B cell (primary cell): ENCODE measurements at regions not wholly inside any gene's neighbourhood (a gene's known extent, or its start where the extent isn't known, plus 50 kb on each side); places are given as distances from the start of the nearest gene placed in this dataset.

Experiments
- ATAC-seq: fragments of 200-7000 bp; cut with Tn5 transposase; one replicate; pipeline ENCODE4 v1.10.0; 2021; ENCODE audit warnings: low read depth, mild to moderate bottlenecking, moderate number of reproducible peaks, moderate library complexity
- CTCF ChIA-PET: fragments of 350-600 bp; sonication (Branson Sonifier 250); formaldehyde crosslinking; loops from one replicate; lab custom pipeline; 2021; ENCODE audit warnings: antibody characterized with exemption, inconsistent platforms; lab: Charles Lee
- POLR2A ChIA-PET: fragments of 350-600 bp; sonication (Branson Sonifier 250); formaldehyde crosslinking; loops from one replicate; lab custom pipeline; 2021; ENCODE audit warnings: antibody characterized with exemption; lab: Charles Lee
- DNase-seq: peaks from one replicate; pipeline ENCODE4 v3.0.0; 2013
- H2AFZ ChIP-seq: 2 replicates; pipeline ENCODE4 v1.6.1; 2012; ENCODE audit warnings: mild to moderate bottlenecking, low read depth, low read length; ENCODE audit not compliant: insufficient read depth, poor library complexity, severe bottlenecking
- H3K27ac ChIP-seq, 2 donors: 1 replicate in 1 of 2; 2 replicates in 1 of 2; pipeline ENCODE4 v1.5.1; 2012 to 2013; ENCODE audit warnings: low read length in 2 of 2, mild to moderate bottlenecking in 2 of 2, moderate library complexity in 1 of 2
- H3K27me3 ChIP-seq, 4 experiments: fragments of 200-600 bp in 1 of 4; sonication (generic) in 1 of 4; replicated peaks in 1 of 4; 1 replicate in 2 of 4; 2 replicates in 2 of 4; pipeline versions ENCODE4 v1.6.1 to v1.7.0; 2013 to 2016; ENCODE audit warnings: low read length in 3 of 4, mild to moderate bottlenecking in 2 of 4, mixed read lengths in 1 of 4, moderate library complexity in 1 of 4; ENCODE audit not compliant: insufficient read depth in 4 of 4, control insufficient read depth in 3 of 4; ENCODE audit errors: control extremely low read depth in 1 of 4
- H3K36me3 ChIP-seq, 2 experiments: replicated peaks in 1 of 2; 1 replicate in 1 of 2; 2 replicates in 1 of 2; pipeline versions ENCODE4 v1.6.1 to v1.7.1; 2013; ENCODE audit warnings: low read length in 1 of 2; ENCODE audit not compliant: insufficient read depth in 2 of 2, control insufficient read depth in 1 of 2; ENCODE audit errors: control extremely low read depth in 1 of 2, extremely low read depth in 1 of 2
- H3K4me1 ChIP-seq, 2 donors: fragments of 200-600 bp in 1 of 2; sonication (generic) in 1 of 2; 1 replicate in 1 of 2; 2 replicates in 1 of 2; pipeline versions ENCODE4 v1.5.1 to v1.6.1; 2013 to 2017; ENCODE audit warnings: low read length in 2 of 2; ENCODE audit not compliant: control insufficient read depth in 2 of 2, insufficient read depth in 2 of 2
- H3K4me2 ChIP-seq: replicated peaks from 2 replicates; pipeline ENCODE3; 2012; ENCODE audit warnings: mild to moderate bottlenecking, low read depth, low read length; ENCODE audit not compliant: poor library complexity, severe bottlenecking
- H3K4me3 ChIP-seq, 5 experiments: fragments of 200-600 bp in 1 of 5; sonication (generic) in 1 of 5; 1 replicate in 3 of 5; 2 replicates in 2 of 5; pipeline versions ENCODE4 v1.5.1 to v1.7.0; 2011 to 2016; ENCODE audit warnings: low read length in 4 of 5, mild to moderate bottlenecking in 4 of 5, low read depth in 2 of 5, control low read depth in 1 of 5, moderate library complexity in 1 of 5; ENCODE audit not compliant: insufficient read depth in 1 of 5; ENCODE audit errors: control extremely low read depth in 1 of 5, extremely low read depth in 1 of 5
- H3K79me2 ChIP-seq: fragments of 200-600 bp; sonication (generic); one replicate; pipeline ENCODE4 v1.6.0; 2016; ENCODE audit warnings: low read length; ENCODE audit not compliant: control insufficient read depth, insufficient read depth
- H3K9ac ChIP-seq: fragments of 200-600 bp; sonication (generic); 2 replicates; pipeline ENCODE4 v1.6.1; 2017; ENCODE audit warnings: mild to moderate bottlenecking, low read length, moderate library complexity
- H3K9me3 ChIP-seq, 3 donors: one replicate each; pipeline versions ENCODE4 v1.6.1 to v1.7.1; 2013; ENCODE audit warnings: low read length in 2 of 3; ENCODE audit not compliant: control insufficient read depth in 2 of 3, insufficient read depth in 1 of 3; ENCODE audit errors: control extremely low read depth in 1 of 3
- H4K20me1 ChIP-seq: 2 replicates; pipeline ENCODE4 v1.6.0; 2012; ENCODE audit warnings: mild to moderate bottlenecking, low read length; ENCODE audit not compliant: insufficient read depth, control insufficient read depth, poor library complexity, severe bottlenecking
- H3K27ac Mint-ChIP-seq: one replicate; pipeline ENCODE4 v1.8.0; 2021; ENCODE audit warnings: mixed read lengths
- H3K27me3 Mint-ChIP-seq: one replicate; pipeline ENCODE4 v1.8.0; 2021; ENCODE audit warnings: mixed read lengths
- H3K4me1 Mint-ChIP-seq: one replicate; pipeline ENCODE4 v1.8.0; 2021; ENCODE audit warnings: mixed read lengths
- H3K4me3 Mint-ChIP-seq: one replicate; pipeline ENCODE4 v1.8.0; 2021; ENCODE audit warnings: mixed read lengths
- H3K9me3 Mint-ChIP-seq: one replicate; pipeline ENCODE4 v1.8.0; 2022; ENCODE audit warnings: mixed read lengths; ENCODE audit not compliant: insufficient read depth
- EZH2 ChIP-seq: IDR thresholded peaks from 2 replicates; pipeline ENCODE4 v1.6.1; 2012; ENCODE audit warnings: borderline replicate concordance, low read depth, mild to moderate bottlenecking, moderate library complexity, low read length; ENCODE audit not compliant: insufficient read depth, poor library complexity, severe bottlenecking
- WGBS: methylation state at CpG from one replicate; pipeline ENCODE4 v1.1.5; 2013; ENCODE audit warnings: missing lambda C conversion rate; ENCODE audit not compliant: insufficient coverage; 5-methylcytosine and 5-hydroxymethylcytosine counted together
- intact Hi-C: fragments of 100-400 bp; cut with micrococcal nuclease; formaldehyde crosslinking; loops from one replicate; pipeline ENCODE4 v1.10.0; 2022
- TF ChIP-seq, protein P1 (sequence below): fragments of 200-600 bp; IDR thresholded peaks from one replicate; pipeline ENCODE4 v1.8.0; 2022; ENCODE audit warnings: antibody characterized with exemption, mild to moderate bottlenecking

- H3K27ac Mint-ChIP-seq = peak overlapping the region; percentile 86
- intact Hi-C loops = loop anchor here (10.0 kb wide), 1 partner anchor 108 kb away; no protein-coding TSS in a partner anchor
- H3K4me1 ChIP-seq = peaks cover 80 to 95% of the 10 kb centered on the region in 2 donors
- H3K4me3 ChIP-seq = no peak overlapping the region
- H3K27me3 Mint-ChIP-seq = no peaks in the 10 kb centered on the region
- no peak for DNase-seq
- no peak overlapping the region for H3K4me3 Mint-ChIP-seq
- no peak overlapping the region for H3K4me2 ChIP-seq
- H3K9me3 ChIP-seq = no peaks in the 10 kb centered on the region
- H3K9ac ChIP-seq = no peak overlapping the region
- no peak overlapping the region for H2AFZ ChIP-seq
- H4K20me1 ChIP-seq = no peaks in the 10 kb centered on the region
- ATAC-seq = no peak
- no peaks in the 10 kb centered on the region for H3K9me3 Mint-ChIP-seq
- CTCF ChIA-PET = interaction anchor here (7.4 kb wide), 1 partner anchor 18 kb away, joined by 160 read pairs; no protein-coding TSS in a partner anchor
- H3K4me1 Mint-ChIP-seq = peaks cover 93% of the 10 kb centered on the region
- H3K36me3 ChIP-seq = no peaks in the 10 kb centered on the region
- H3K79me2 ChIP-seq = no peaks in the 10 kb centered on the region
- peak overlapping the region; percentile 14 to 88 for H3K27ac ChIP-seq
- 98% methylated on average over 4 of the region's 5 CpGs for WGBS
- no peaks in the 10 kb centered on the region for H3K27me3 ChIP-seq
- TF ChIP-seq, protein P1, sequence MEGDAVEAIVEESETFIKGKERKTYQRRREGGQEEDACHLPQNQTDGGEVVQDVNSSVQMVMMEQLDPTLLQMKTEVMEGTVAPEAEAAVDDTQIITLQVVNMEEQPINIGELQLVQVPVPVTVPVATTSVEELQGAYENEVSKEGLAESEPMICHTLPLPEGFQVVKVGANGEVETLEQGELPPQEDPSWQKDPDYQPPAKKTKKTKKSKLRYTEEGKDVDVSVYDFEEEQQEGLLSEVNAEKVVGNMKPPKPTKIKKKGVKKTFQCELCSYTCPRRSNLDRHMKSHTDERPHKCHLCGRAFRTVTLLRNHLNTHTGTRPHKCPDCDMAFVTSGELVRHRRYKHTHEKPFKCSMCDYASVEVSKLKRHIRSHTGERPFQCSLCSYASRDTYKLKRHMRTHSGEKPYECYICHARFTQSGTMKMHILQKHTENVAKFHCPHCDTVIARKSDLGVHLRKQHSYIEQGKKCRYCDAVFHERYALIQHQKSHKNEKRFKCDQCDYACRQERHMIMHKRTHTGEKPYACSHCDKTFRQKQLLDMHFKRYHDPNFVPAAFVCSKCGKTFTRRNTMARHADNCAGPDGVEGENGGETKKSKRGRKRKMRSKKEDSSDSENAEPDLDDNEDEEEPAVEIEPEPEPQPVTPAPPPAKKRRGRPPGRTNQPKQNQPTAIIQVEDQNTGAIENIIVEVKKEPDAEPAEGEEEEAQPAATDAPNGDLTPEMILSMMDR = no peak
- TF ChIP-seq EZH2 = no peak
- POLR2A ChIA-PET = interaction anchor here (0.6 to 7.5 kb wide), 5 partner anchors 9 to 60 kb away, joined by 4 to 110 read pairs (median 34); partner anchors contain the start of gene ID3
These were observed 57.1 kb upstream of the ID3 start for GRCh38 chr1:23616292-23616824.

- Histone ChIP-seq H3K36me3 (no peaks in the 10 kb centered on the region), H3K4me3 (no peak overlapping the region), H3K9ac (no peak overlapping the region), H3K27me3 (no peaks in the 10 kb centered on the region), H3K9me3 (no peaks in the 10 kb centered on the region), H2AFZ (no peak overlapping the region), H3K27ac (peak overlapping the region; percentile 76 to 88), H4K20me1 (no peaks in the 10 kb centered on the region), H3K4me2 (peak overlapping the region; percentile 65), H3K4me1 (peaks cover 79 to 94% of the 10 kb centered on the region in 2 donors), H3K79me2 (no peaks in the 10 kb centered on the region)
- Mint-ChIP-seq H3K4me1 (peaks cover 90% of the 10 kb centered on the region), H3K4me3 (no peak overlapping the region), H3K27me3 (no peaks in the 10 kb centered on the region), H3K27ac (peak overlapping the region; percentile 86), H3K9me3 (no peaks in the 10 kb centered on the region)
- CTCF ChIA-PET = interaction anchor here (6.7 to 7.4 kb wide), 2 partner anchors 18 to 20 kb away, joined by 86 to 160 read pairs; no protein-coding TSS in a partner anchor
- POLR2A ChIA-PET = interaction anchor here (7.5 kb wide), 1 partner anchor 59 kb away, joined by 110 read pairs; the partner anchor contains the start of gene ID3
- DNase-seq = no peak
- intact Hi-C loops = loop anchor here (10.0 kb wide), 1 partner anchor 109 kb away; no protein-coding TSS in a partner anchor
- no CpG with 5 or more reads among the region's 3 CpGs for WGBS
- no peak for TF ChIP-seq EZH2
- TF ChIP-seq, protein P1 = no peak
- ATAC-seq = no peak
These were observed 56.6 kb upstream of the ID3 start for GRCh38 chr1:23615852-23616251.
